ENCODE measurements at regions not wholly inside any gene's neighbourhood (a gene's known extent, or its start where the extent isn't known, plus 50 kb on each side); places are given as distances from the start of the nearest gene placed in this dataset.

DNA sequence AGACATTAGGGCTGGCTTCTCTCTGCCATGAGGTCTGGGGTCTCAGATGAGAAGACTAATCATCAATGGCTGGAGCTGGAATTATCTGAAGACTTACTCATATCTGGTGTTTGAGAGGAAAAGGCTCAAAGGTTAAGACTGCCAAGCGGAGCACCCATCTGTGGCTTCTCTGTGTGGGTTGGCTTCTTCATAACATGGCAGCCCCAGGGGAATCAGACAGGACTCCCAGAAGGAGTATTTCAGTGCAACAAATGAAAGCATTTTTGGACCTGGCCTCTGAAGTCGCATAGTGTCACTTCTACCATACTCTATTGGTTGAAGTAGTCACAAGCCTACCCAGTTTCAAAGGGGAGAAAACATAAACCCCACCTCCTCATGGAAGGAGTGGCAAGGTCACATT lies 171.8 kb upstream of the KRR1 start:
- TF ChIP-seq FOXM1 (IDR thresholded peaks at IDR 0.05; ENCODE audit: borderline replicate concordance) (no peak), ELF4 (IDR thresholded peaks at IDR 0.05) (no peak), CTBP1 (IDR thresholded peaks at IDR 0.05; ENCODE audit: borderline replicate concordance) (no peak)
- POLR2A ChIA-PET = no interaction called here

GRCh38 chr12:75677522-75677921 lies 166.1 kb upstream of the KRR1 start:
- ChIA-PET CTCF (no interaction called here), POLR2A (no interaction called here)

More for the DNA sequence above, 171.8 kb upstream of the KRR1 start:
- CTCF ChIA-PET = no interaction called here
- DNase-seq (ENCODE audit: extremely low spot score) = no peak

DNA sequence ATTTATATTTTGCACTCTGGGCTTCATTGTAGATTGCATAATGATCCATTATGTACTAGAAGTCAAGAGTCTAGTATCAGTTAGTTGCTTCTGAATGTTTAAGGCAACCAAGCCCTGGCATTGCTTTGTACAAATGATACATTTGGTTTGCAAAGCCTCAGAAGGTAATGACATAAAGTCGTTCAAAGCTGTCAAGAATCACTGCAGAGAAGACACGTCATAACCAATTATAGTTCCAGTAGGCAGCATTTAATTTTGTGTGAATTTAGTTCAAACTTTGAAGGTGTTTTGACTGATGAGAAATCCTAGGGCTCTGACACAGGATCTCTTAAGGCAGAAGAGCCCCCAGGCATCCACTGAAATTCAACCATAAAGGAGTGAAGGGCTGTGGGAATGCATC lies 163.0 kb upstream of the KRR1 start:
- POLR2A ChIA-PET = no interaction called here
- TF ChIP-seq FOXK2 (IDR thresholded peaks at IDR 0.05) = no peak
- TF ChIP-seq SP1 (IDR thresholded peaks at IDR 0.05) = no peak
- no peak for TF ChIP-seq LEF1 (IDR thresholded peaks at IDR 0.05; ENCODE audit: borderline replicate concordance)
- no peak for TF ChIP-seq FOXM1 (IDR thresholded peaks at IDR 0.05; ENCODE audit: borderline replicate concordance)
- no peak for TF ChIP-seq CTBP1 (IDR thresholded peaks at IDR 0.05; ENCODE audit: borderline replicate concordance)
- no peak for TF ChIP-seq ELF4 (IDR thresholded peaks at IDR 0.05)
- TF ChIP-seq HDGF (IDR thresholded peaks at IDR 0.05; ENCODE audit: borderline replicate concordance) = no peak
- TF ChIP-seq TARDBP (IDR thresholded peaks at IDR 0.05) = no peak
- TF ChIP-seq BHLHE40 (IDR thresholded peaks at IDR 0.05; ENCODE audit: borderline replicate concordance) = no peak
- CTCF ChIA-PET = no interaction called here
- DNase-seq (ENCODE audit: extremely low spot score) = no peak

More at GRCh38 chr12:75677522-75677921, 166.1 kb upstream of the KRR1 start:
- DNase-seq (ENCODE audit: extremely low spot score) = no peak
- TF ChIP-seq ZNF384 (IDR thresholded peaks at IDR 0.05) (no peak), ELF4 (IDR thresholded peaks at IDR 0.05) (no peak), FOXK2 (IDR thresholded peaks at IDR 0.05) (no peak), SP1 (IDR thresholded peaks at IDR 0.05) (no peak), CTBP1 (IDR thresholded peaks at IDR 0.05; ENCODE audit: borderline replicate concordance) (no peak), TARDBP (IDR thresholded peaks at IDR 0.05) (no peak), LEF1 (IDR thresholded peaks at IDR 0.05; ENCODE audit: borderline replicate concordance) (no peak), SUZ12 (IDR thresholded peaks at IDR 0.05) (no peak), PKNOX1 (IDR thresholded peaks at IDR 0.05) (no peak), FOXA1 (IDR thresholded peaks at IDR 0.05) (no peak), ARNT (IDR thresholded peaks at IDR 0.05) (no peak), L3MBTL2 (conservative IDR thresholded peaks at IDR 0.05) (no peak), BHLHE40 (IDR thresholded peaks at IDR 0.05; ENCODE audit: borderline replicate concordance) (no peak), HDGF (IDR thresholded peaks at IDR 0.05; ENCODE audit: borderline replicate concordance) (no peak), FOXM1 (IDR thresholded peaks at IDR 0.05; ENCODE audit: borderline replicate concordance) (no peak), NFRKB (IDR thresholded peaks at IDR 0.05) (no peak)

GRCh38 chr12:75672200-75672599 lies 160.8 kb upstream of the KRR1 start:
- TF ChIP-seq L3MBTL2 (conservative IDR thresholded peaks at IDR 0.05) = no peak
- no peak for TF ChIP-seq CTBP1 (IDR thresholded peaks at IDR 0.05; ENCODE audit: borderline replicate concordance)
- no peak for TF ChIP-seq ARNT (IDR thresholded peaks at IDR 0.05)
- TF ChIP-seq BHLHE40 (IDR thresholded peaks at IDR 0.05; ENCODE audit: borderline replicate concordance) = no peak
- TF ChIP-seq ELF4 (IDR thresholded peaks at IDR 0.05) = no peak
- no peak for TF ChIP-seq PKNOX1 (IDR thresholded peaks at IDR 0.05)
- no peak for TF ChIP-seq SP1 (IDR thresholded peaks at IDR 0.05)
- no peak for TF ChIP-seq HDGF (IDR thresholded peaks at IDR 0.05; ENCODE audit: borderline replicate concordance)
- no peak for TF ChIP-seq FOXM1 (IDR thresholded peaks at IDR 0.05; ENCODE audit: borderline replicate concordance)
- TF ChIP-seq NFRKB (IDR thresholded peaks at IDR 0.05) = no peak
- no peak for TF ChIP-seq FOXA1 (IDR thresholded peaks at IDR 0.05)
- TF ChIP-seq ZNF384 (IDR thresholded peaks at IDR 0.05) = no peak
- no peak for TF ChIP-seq LEF1 (IDR thresholded peaks at IDR 0.05; ENCODE audit: borderline replicate concordance)
- no peak for TF ChIP-seq SUZ12 (IDR thresholded peaks at IDR 0.05)
- TF ChIP-seq TARDBP (IDR thresholded peaks at IDR 0.05) = no peak
- TF ChIP-seq FOXK2 (IDR thresholded peaks at IDR 0.05) = no peak
- POLR2A ChIA-PET = no interaction called here
- CTCF ChIA-PET = no interaction called here
- no peak for DNase-seq (ENCODE audit: extremely low spot score)

GRCh38 chr12:75670216-75670615 lies 158.8 kb upstream of the KRR1 start:
- no peak for TF ChIP-seq PKNOX1 (IDR thresholded peaks at IDR 0.05)
- no peak for TF ChIP-seq FOXM1 (IDR thresholded peaks at IDR 0.05; ENCODE audit: borderline replicate concordance)
- no peak for TF ChIP-seq FOXA1 (IDR thresholded peaks at IDR 0.05)
- TF ChIP-seq SP1 (IDR thresholded peaks at IDR 0.05) = no peak
- no peak for TF ChIP-seq ZNF384 (IDR thresholded peaks at IDR 0.05)
- TF ChIP-seq FOXK2 (IDR thresholded peaks at IDR 0.05) = no peak
- TF ChIP-seq NFRKB (IDR thresholded peaks at IDR 0.05) = no peak
- no peak for TF ChIP-seq BHLHE40 (IDR thresholded peaks at IDR 0.05; ENCODE audit: borderline replicate concordance)
- no peak for TF ChIP-seq HDGF (IDR thresholded peaks at IDR 0.05; ENCODE audit: borderline replicate concordance)
- no peak for TF ChIP-seq CTBP1 (IDR thresholded peaks at IDR 0.05; ENCODE audit: borderline replicate concordance)
- no peak for TF ChIP-seq SUZ12 (IDR thresholded peaks at IDR 0.05)
- no peak for TF ChIP-seq ELF4 (IDR thresholded peaks at IDR 0.05)
- no peak for TF ChIP-seq TARDBP (IDR thresholded peaks at IDR 0.05)
- no peak for TF ChIP-seq ARNT (IDR thresholded peaks at IDR 0.05)
- TF ChIP-seq L3MBTL2 (conservative IDR thresholded peaks at IDR 0.05) = no peak
- TF ChIP-seq LEF1 (IDR thresholded peaks at IDR 0.05; ENCODE audit: borderline replicate concordance) = no peak
- ChIA-PET POLR2A (no interaction called here), CTCF (interaction anchor here (0.6 kb wide), 1 partner anchor 127 kb away, joined by 3 read pairs; no protein-coding TSS in a partner anchor)
- no peak for DNase-seq (ENCODE audit: extremely low spot score)

DNA sequence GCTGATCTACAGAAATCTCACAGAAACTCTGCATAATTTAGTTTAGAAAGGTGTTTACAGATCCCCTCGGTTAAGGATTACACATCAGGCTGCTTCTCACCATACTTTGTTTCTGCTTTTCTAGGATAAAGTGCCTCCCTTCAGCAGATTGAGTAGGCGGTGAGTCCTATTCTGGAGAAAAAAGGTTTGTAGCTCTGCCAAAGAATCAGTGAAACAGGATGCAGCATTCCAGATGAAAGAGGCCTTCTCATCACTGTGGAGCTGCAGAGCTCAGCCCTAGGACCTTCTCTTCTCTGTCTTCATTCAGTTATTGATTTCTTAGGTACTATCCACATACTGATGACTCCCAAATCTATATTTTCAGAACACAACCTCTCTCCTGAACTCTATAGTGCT lies 155.5 kb upstream of the KRR1 start:
- POLR2A ChIA-PET = no interaction called here
- CTCF ChIA-PET = interaction anchor here (0.5 kb wide), 1 partner anchor 9 kb away, joined by 3 read pairs; no protein-coding TSS in a partner anchor
- no peak for TF ChIP-seq SP1 (IDR thresholded peaks at IDR 0.05)
- TF ChIP-seq L3MBTL2 (conservative IDR thresholded peaks at IDR 0.05) = no peak
- no peak for DNase-seq (ENCODE audit: extremely low spot score)
